ENCODE measurements at regions not wholly inside any gene's neighbourhood (a gene's known extent, or its start where the extent isn't known, plus 50 kb on each side); places are given as distances from the start of the nearest gene placed in this dataset.

GRCh38 chr10:4692206-4692605 is 133.8 kb upstream of the AKR1E2 start:
- no peaks in the 10 kb centered on the region; the same call in 1 of the 2 replicates for H3K9me3 ChIP-seq (replicated peaks)
- no peak overlapping the region for H3K4me3 ChIP-seq
- H3K27me3 ChIP-seq (replicated peaks): no peaks in the 10 kb centered on the region
- H3K36me3 ChIP-seq: no peaks in the 10 kb centered on the region
- peak overlapping the region; percentile 55 for H3K27ac ChIP-seq
- no peak for DNase-seq (ENCODE audit: low read depth in 1 of 2, low spot score in 2 of 2)
- peaks cover 14% of the 10 kb centered on the region for H3K4me1 ChIP-seq (replicated peaks)

GRCh38 chr10:4691776-4692175 is 134.2 kb upstream of the AKR1E2 start:
- DNase-seq (ENCODE audit: low read depth in 1 of 2, low spot score in 2 of 2): peak in 1 of 2 experiments; percentile 71
- Histone ChIP-seq H3K27ac (peak overlapping the region; percentile 58), H3K27me3 (replicated peaks) (no peaks in the 10 kb centered on the region), H3K4me3 (no peak overlapping the region), H3K36me3 (no peaks in the 10 kb centered on the region), H3K9me3 (replicated peaks) (no peaks in the 10 kb centered on the region; the same call in 1 of the 2 replicates), H3K4me1 (replicated peaks) (peaks cover 19% of the 10 kb centered on the region)

GRCh38 chr10:4691301-4691700 is 134.7 kb upstream of the AKR1E2 start:
- no peaks in the 10 kb centered on the region; the same call in 1 of the 2 replicates for H3K9me3 ChIP-seq (replicated peaks)
- H3K27ac ChIP-seq: peak overlapping the region; percentile 58
- H3K4me1 ChIP-seq (replicated peaks): peaks cover 24% of the 10 kb centered on the region
- no peaks in the 10 kb centered on the region for H3K27me3 ChIP-seq (replicated peaks)
- H3K4me3 ChIP-seq: no peak overlapping the region
- DNase-seq (ENCODE audit: low read depth in 1 of 2, low spot score in 2 of 2): no peak
- no peaks in the 10 kb centered on the region for H3K36me3 ChIP-seq

DNA sequence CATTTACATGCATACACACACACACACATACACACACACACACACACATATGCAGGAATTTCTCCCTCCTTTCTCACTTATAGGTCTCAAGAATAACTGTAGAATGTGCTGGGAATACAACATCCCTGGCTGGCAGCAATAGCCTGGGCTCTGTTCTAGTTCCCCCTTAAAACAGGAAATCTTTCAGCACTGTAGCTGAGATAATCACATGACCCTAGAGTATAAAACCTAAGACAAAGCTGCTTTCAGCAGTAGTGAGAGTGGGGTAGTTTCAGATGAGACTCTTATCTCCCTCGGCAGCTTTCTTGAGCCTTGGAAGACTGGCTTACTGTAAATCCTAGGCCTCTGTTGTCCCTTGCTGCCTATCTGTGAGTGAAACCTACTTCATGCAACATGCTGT is 137.4 kb upstream of the AKR1E2 start:
- H3K4me3 ChIP-seq: no peak overlapping the region
- H3K9me3 ChIP-seq (replicated peaks): no peaks in the 10 kb centered on the region
- H3K27ac ChIP-seq: no peak overlapping the region
- H3K36me3 ChIP-seq: no peaks in the 10 kb centered on the region
- H3K27me3 ChIP-seq (replicated peaks): no peaks in the 10 kb centered on the region
- H3K4me1 ChIP-seq (replicated peaks): peaks cover 50% of the 10 kb centered on the region
- DNase-seq (ENCODE audit: low read depth in 1 of 2, low spot score in 2 of 2): no peak

GRCh38 chr10:4688168-4688567 is 137.8 kb upstream of the AKR1E2 start:
- no peaks in the 10 kb centered on the region for H3K27me3 ChIP-seq (replicated peaks)
- H3K36me3 ChIP-seq: no peaks in the 10 kb centered on the region
- no peaks in the 10 kb centered on the region for H3K9me3 ChIP-seq (replicated peaks)
- DNase-seq (ENCODE audit: low read depth in 1 of 2, low spot score in 2 of 2): no peak
- H3K4me1 ChIP-seq (replicated peaks): peaks cover 50% of the 10 kb centered on the region
- no peak overlapping the region for H3K4me3 ChIP-seq
- H3K27ac ChIP-seq: no peak overlapping the region

DNA sequence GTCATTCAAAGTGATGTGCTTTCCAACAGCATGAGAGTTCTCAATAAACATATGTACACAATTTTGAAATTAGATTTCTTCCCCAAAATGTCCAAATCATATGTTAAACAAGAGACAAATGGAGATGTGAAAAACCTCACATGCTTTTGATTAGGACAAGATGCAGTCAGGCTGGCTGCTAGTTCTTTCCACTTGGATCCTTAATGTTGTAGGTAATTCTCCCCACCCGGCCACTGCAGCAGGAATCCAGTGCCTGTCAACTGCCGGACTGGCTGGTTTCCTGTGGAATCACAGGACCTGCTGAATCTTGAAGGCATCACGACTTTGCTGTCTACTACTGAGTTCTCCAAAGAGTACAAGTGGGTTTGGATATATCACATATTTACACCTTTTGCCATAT is 138.6 kb upstream of the AKR1E2 start:
- no peaks in the 10 kb centered on the region for H3K9me3 ChIP-seq (replicated peaks)
- H3K27ac ChIP-seq: peak overlapping the region; percentile 77; the same call in 1 of the 2 replicates
- no peaks in the 10 kb centered on the region for H3K36me3 ChIP-seq
- no peak for DNase-seq (ENCODE audit: low read depth in 1 of 2, low spot score in 2 of 2)
- H3K27me3 ChIP-seq (replicated peaks): no peaks in the 10 kb centered on the region
- no peak overlapping the region for H3K4me3 ChIP-seq
- peaks cover 48% of the 10 kb centered on the region for H3K4me1 ChIP-seq (replicated peaks)

DNA sequence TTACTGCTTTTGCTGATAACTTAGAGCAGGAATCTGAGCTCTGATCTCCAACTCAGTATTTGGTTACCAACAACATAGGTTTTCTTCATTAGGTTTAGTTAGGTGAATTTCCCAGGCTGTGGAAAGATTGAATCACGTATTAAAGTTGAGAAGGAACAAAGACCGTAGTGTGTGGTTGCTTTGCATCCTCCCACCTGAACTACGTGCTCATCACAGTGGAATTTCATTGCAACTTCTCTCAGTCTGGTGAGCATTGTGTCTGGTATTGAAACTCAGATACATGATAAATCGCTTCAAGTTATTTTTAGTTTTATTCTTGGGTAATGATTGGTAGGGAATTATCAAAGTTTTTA is 139.4 kb upstream of the AKR1E2 start:
- Histone ChIP-seq H3K27ac (peak overlapping the region; percentile 77), H3K36me3 (no peaks in the 10 kb centered on the region), H3K4me3 (no peak overlapping the region), H3K4me1 (replicated peaks) (peaks cover 43% of the 10 kb centered on the region), H3K9me3 (replicated peaks) (no peaks in the 10 kb centered on the region), H3K27me3 (replicated peaks) (no peaks in the 10 kb centered on the region)
- peak in 1 of 2 experiments; percentile 46 for DNase-seq (ENCODE audit: low read depth in 1 of 2, low spot score in 2 of 2)

- Histone ChIP-seq H3K4me3 (no peak overlapping the region), H3K36me3 (no peaks in the 10 kb centered on the region), H3K27ac (peak overlapping the region; percentile 77), H3K9me3 (replicated peaks) (no peaks in the 10 kb centered on the region), H3K27me3 (replicated peaks) (no peaks in the 10 kb centered on the region), H3K4me1 (replicated peaks) (peaks cover 38% of the 10 kb centered on the region)
- DNase-seq (ENCODE audit: low read depth in 1 of 2, low spot score in 2 of 2): no peak
These were observed 139.9 kb upstream of the AKR1E2 start for GRCh38 chr10:4685904-4686643.

- Histone ChIP-seq H3K27ac (peak overlapping the region; percentile 48), H3K4me3 (no peak overlapping the region), H3K27me3 (replicated peaks) (no peaks in the 10 kb centered on the region), H3K36me3 (no peaks in the 10 kb centered on the region), H3K9me3 (replicated peaks) (no peaks in the 10 kb centered on the region), H3K4me1 (replicated peaks) (peaks cover 38% of the 10 kb centered on the region)
- no peak for DNase-seq (ENCODE audit: low read depth in 1 of 2, low spot score in 2 of 2)
These were observed 140.5 kb upstream of the AKR1E2 start for GRCh38 chr10:4685491-4685890.

- peak; percentile 65 to 75 for DNase-seq (ENCODE audit: low read depth in 1 of 2, low spot score in 2 of 2)
- H3K4me3 ChIP-seq: no peak overlapping the region
- no peaks in the 10 kb centered on the region for H3K27me3 ChIP-seq (replicated peaks)
- H3K9me3 ChIP-seq (replicated peaks): no peaks in the 10 kb centered on the region
- peak overlapping the region; percentile 63 for H3K27ac ChIP-seq
- peaks cover 38% of the 10 kb centered on the region for H3K4me1 ChIP-seq (replicated peaks)
- no peaks in the 10 kb centered on the region for H3K36me3 ChIP-seq
These were observed 141.6 kb upstream of the AKR1E2 start for GRCh38 chr10:4684434-4684833.

DNA sequence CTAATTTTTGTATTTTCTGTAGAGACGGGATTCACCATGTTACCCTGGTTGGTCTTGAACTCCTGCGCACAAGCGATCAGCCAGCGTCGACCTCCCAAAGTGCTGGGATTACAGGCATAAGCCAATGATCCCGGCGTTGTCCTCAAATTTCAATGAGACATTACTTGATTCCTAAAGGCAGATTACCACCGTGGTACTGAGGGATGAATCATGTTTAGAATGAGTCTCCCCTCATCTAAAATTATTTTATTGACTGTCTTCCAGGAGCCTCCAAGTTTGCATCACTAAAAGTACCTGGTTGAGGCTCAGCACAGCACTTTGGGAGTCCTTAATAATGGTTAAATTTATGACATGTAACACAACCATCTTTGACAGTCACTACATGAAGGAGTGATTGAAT is 142.2 kb upstream of the AKR1E2 start:
- H3K27me3 ChIP-seq (replicated peaks): no peaks in the 10 kb centered on the region
- no peak for DNase-seq (ENCODE audit: low read depth in 1 of 2, low spot score in 2 of 2)
- peak overlapping the region; percentile 63 for H3K27ac ChIP-seq
- no peaks in the 10 kb centered on the region for H3K36me3 ChIP-seq
- peaks cover 40% of the 10 kb centered on the region for H3K4me1 ChIP-seq (replicated peaks)
- no peaks in the 10 kb centered on the region for H3K9me3 ChIP-seq (replicated peaks)
- no peak overlapping the region for H3K4me3 ChIP-seq

GRCh38 chr10:4683137-4683536 is 142.9 kb upstream of the AKR1E2 start:
- H3K27ac ChIP-seq: no peak overlapping the region
- no peak overlapping the region for H3K4me3 ChIP-seq
- peaks cover 47% of the 10 kb centered on the region for H3K4me1 ChIP-seq (replicated peaks)
- no peaks in the 10 kb centered on the region for H3K27me3 ChIP-seq (replicated peaks)
- DNase-seq (ENCODE audit: low read depth in 1 of 2, low spot score in 2 of 2): no peak
- no peaks in the 10 kb centered on the region for H3K36me3 ChIP-seq
- no peaks in the 10 kb centered on the region for H3K9me3 ChIP-seq (replicated peaks)

DNA sequence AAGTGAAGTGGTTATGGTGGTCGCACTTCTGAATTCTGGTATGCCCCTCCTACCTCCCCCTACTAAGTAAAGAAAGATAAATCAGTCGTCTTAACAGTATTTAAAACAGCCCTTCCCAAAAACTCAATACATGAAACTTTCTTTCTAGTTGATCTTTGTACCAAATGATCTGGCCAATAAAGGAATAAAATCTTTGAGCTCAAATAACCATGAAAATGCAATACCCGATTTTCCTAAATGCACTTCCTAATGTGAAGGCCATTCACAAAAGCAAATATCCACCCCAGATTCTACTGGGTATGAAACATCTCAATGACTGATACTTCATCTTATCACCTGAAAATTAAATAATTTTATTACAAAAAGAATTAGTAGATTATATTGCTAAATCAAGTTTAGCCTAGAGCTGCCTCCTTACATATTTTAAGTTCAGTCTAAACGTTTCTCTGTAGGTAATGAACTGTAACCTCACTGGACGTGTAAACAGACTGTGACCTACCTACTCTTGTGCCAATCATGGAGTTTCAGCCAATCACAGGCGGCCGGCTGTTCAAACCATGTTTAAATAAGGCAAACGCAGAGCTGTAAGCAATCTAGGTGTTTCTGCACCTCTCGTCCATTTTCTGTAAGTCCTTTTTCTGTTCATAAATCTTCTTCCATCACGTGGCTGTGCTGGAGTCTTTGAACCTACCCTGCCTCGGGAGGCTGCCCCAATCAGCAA is 146.9 kb upstream of the AKR1E2 start:
- no peak overlapping the region; the same call in 1 of the 2 replicates for H3K27ac ChIP-seq

More for the DNA sequence above, 146.9 kb upstream of the AKR1E2 start:
- H3K36me3 ChIP-seq: no peaks in the 10 kb centered on the region
- peaks cover 24% of the 10 kb centered on the region for H3K4me1 ChIP-seq (replicated peaks)
- no peak for DNase-seq (ENCODE audit: low read depth in 1 of 2, low spot score in 2 of 2)
- H3K4me3 ChIP-seq: no peak overlapping the region
- H3K9me3 ChIP-seq (replicated peaks): no peaks in the 10 kb centered on the region
- no peaks in the 10 kb centered on the region for H3K27me3 ChIP-seq (replicated peaks)
